ENCODE measurements at regions not wholly inside any gene's neighbourhood (a gene's known extent, or its start where the extent isn't known, plus 50 kb on each side); places are given as distances from the start of the nearest gene placed in this dataset.
"Not testable (repeated sequence)": the region's sequence is repeated elsewhere in the genome, so short reads cannot be mapped to it uniquely, and the experiment has no call there.

DNA sequence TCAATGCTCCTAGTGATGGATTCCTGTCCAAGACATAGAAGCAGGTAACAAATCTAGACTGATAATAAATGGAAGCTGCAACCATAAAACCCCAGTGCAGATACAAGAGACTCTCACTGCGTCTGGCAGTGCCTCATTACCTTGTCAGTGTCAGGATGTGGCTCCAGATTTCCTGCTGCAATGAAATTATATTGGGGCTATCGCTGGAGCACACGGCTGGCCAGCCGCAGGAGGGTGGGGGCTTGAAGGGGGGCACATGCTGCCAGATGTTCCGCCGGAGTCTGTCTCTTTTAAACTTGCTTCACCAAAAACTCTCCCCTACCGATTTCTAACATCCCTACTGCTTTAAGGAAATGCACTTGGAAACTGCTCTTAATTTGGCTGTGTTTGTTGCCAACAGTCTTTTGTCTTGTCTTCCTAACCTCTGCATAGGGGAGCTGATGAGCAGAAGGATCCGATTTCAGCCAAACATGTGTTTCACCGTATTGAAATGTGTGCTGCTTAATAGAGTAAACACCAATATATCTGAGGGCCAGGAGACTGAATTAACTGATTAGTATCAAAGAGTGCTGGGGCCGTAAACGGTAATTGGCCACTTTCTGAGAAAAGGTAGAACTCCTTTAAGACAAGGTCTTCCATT, 102.2 kb upstream of the EXOC2 start:
- DNase-seq (ENCODE audit: low read depth in 2 of 3, low spot score in 2 of 3), result peak in 1 of 3 donors; percentile 22

- DNase-seq (ENCODE audit: low read depth in 2 of 3, low spot score in 2 of 3), result no peak
Observed at GRCh38 chr6:793261-793660, 100.3 kb upstream of the EXOC2 start.

DNA sequence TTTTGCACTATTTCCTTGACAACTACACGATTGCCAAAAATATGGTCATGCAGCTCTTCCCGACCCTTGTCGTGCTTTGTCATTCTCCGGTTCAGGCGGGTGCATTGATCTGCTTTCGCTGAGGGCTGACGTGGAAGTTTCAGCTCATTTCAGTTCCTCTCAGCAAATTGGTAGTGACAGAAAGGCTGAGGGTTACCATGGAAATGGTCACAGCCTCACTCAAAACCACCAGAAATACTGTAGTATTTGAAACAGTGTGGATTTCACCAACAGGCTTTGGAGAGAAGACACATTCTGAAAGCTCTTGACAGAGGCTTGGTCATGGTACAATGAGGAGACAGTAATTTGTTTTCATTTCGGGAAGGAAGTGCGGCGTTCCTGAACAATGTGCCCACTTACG, 99.7 kb upstream of the EXOC2 start:
- DNase-seq (ENCODE audit: low read depth in 2 of 3, low spot score in 2 of 3), result no peak

DNA sequence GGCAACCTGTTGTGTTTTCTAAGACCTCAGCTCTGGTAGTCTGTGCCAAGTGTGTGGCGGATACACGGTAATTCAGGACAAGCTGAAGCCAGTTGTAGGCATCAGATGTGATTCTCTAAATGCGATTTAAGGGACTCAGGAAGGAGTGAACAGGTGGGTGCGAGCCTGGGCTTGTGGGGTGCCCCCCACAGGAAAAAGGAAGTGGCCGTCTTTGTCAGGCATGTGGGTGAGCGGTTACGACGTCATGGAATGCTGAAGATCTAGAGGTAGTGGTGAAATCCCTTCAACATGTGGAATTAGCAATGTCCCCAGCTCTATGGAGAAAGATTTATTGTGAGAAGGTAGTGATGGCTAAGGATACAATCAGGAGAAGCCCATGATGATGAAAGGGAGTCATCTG, 95.1 kb upstream of the EXOC2 start:
- DNase-seq (ENCODE audit: low read depth in 2 of 3, low spot score in 2 of 3), result peak in 1 of 3 donors; percentile 49

DNA sequence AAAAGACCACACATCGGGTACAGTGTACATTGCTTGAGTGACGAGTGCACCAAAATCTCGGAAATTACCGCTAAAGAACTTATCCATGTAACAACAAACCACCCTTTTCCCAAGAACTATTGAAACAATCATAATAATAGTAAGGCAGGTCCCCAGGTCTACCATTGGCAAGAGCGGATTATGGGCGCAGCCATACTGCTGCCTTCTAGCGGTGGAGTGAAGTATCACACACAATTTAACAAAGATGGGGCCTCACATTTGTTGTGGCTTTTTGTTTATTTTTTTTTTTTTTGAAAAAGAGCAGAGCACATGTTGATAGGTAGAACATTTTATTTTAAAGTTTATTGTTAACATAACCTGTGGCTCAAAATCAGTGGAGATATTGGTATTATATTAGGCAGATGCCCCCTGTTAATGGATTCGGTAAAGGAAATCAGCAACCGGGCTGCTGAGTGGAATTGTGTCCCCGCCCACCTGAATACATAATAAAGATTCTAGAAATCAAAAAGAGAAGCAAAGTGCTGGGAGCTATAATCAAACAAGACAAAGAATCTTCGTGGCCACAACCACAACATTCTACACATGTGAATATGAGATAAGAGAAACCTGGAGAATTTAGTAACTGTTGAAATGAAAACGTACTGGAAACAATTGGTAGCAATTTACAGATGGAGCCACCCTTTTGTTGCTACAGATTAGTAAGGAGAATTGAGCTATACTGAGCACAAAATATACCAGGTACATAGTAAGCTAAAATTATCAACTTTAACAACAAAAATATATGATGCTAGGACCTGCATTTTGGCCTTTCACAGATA, 94.2 kb upstream of the EXOC2 start:
- DNase-seq (ENCODE audit: low read depth in 2 of 3, low spot score in 2 of 3), result peak in 1 of 3 donors; percentile 55

- no peak for DNase-seq (ENCODE audit: low read depth in 2 of 3, low spot score in 2 of 3)
Observed at GRCh38 chr6:783966-784735, 91.2 kb upstream of the EXOC2 start.

DNA sequence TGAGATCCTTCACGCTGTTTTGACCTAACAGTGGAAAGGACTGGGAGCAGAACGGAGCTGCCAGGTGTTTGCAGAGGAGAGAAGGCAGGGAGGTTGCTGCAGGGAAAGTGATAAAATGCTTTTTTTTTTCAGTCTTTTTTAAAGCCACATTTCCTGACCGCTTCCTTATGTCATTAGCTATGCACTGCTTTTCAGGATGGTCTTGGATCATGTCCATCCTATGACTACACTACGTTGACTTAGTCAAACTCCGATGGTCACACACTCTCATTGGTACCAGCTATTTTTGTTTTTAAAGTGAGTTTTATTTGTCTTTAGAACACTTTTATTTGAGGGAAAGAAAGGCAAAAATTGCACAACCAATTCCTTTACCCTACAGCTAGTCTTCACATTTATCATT, 89.2 kb upstream of the EXOC2 start:
- no peak for DNase-seq (ENCODE audit: low read depth in 2 of 3, low spot score in 2 of 3)

DNA sequence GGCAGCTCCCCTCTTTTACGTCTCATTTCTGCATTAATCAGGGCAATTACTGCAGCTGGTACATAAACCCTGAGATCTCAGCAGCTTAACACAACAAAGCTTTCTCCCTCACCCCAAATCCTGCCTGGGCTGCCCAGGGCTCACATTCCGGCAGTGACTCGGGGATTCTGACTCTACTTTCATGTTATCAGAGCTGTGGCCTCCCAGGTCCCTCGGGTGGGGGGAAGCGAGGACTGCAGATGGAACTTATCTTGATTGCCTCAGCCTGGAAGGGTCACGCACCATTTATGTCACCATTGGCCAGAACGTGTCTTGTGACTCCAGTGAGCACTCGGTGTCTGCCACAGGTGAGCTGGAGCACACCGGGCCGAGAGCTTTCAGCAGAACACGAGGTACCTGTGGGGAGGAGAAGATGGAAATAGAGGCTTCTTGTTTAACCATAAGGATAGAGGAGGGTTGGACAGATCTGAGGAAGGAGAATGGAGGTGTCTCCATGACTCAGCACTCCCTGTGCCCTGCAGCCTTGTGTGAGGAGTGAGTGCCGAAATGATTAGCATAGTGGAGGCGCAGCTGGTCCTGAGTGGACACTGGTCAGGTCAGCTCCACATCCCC, 88.5 kb upstream of the EXOC2 start:
- DNase-seq (ENCODE audit: low read depth in 2 of 3, low spot score in 2 of 3), result no peak

- no peak for DNase-seq (ENCODE audit: low read depth in 2 of 3, low spot score in 2 of 3)
Observed at GRCh38 chr6:780706-781105, 87.8 kb upstream of the EXOC2 start.

DNA sequence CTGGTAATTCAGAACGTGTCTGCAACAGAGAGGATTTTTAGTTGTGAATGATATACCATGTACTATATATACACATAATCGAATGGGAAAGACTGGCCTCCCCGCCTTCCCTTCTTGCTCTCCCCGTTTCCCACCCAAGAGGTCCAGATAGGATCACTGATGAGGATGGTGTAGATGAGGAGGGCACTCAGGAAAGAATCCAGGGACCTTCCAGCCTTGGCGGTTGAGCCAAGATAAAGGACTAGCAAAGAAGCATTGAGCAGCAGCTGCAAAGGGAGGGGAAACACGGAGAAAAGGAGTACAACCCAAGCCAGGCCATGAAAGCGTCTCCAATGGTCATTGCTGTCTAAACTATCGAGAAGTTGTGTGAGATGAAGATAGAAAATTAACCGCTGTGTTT, 84.0 kb upstream of the EXOC2 start:
- no peak for DNase-seq (ENCODE audit: low read depth in 2 of 3, low spot score in 2 of 3)

GRCh38 chr6:776528-776931, 83.6 kb upstream of the EXOC2 start:
- DNase-seq (ENCODE audit: low read depth in 2 of 3, low spot score in 2 of 3), result no peak

GRCh38 chr6:775863-776262, 82.9 kb upstream of the EXOC2 start:
- no peak for DNase-seq (ENCODE audit: low read depth in 2 of 3, low spot score in 2 of 3)

DNA sequence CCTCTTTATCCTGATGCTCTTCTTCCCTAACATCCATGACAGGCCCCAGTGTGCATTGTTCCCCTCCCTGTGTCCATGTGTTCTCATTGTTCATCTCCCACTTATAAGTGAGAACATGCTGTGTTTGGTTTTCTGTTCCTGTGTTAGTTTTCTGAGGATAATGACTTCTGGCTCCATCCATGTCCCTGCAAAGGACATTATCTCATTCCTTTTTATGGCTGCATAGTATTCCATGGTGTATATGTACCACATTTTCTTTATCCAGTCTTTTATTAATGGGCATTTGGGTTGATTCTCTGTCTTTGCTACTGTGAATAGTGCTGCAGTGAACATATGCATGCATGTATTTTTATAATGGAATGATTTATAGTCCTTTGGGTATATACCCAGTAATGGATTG, 78.7 kb upstream of the EXOC2 start:
- not testable (repeated sequence) for DNase-seq (ENCODE audit: low read depth in 2 of 3, low spot score in 2 of 3)

DNA sequence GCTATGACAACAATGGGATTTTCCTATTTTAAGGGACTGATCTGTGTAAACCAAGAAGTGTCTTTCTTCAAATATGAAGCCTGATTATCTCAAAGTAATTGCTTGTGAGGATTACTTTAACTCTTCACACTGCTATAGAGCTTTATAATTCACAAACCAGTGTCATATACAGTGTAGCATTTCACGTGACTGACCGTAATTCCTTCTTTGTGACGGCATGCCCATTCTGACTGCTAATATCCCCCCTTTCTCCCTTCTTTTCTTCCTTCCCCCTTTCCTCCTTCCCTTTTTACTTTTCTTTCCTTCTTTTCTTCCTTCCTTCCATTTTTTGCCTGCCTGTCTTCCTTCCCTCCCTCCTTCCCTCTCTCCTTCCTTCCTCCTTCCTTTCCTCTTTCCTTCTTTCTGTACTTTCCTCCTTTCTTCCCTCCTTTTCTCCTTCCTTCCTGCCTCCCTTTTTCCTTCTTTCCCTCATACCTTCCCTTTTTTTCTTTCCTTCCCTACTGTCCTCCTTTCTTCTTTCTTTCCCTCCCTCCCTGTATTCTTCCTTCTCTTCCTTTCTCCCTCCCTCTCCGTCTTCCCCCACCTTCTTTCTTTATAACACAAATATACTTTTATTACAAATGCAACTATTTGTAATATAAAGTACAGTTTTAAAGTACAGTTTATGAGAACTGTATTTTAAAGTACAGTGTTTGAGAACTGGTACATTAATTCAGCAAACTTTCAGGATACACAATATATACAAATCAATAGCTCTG, 75.0 kb upstream of the EXOC2 start:
- DNase-seq (ENCODE audit: low read depth in 2 of 3, low spot score in 2 of 3), result no peak

GRCh38 chr6:766625-767024, 73.7 kb upstream of the EXOC2 start:
- DNase-seq (ENCODE audit: low read depth in 2 of 3, low spot score in 2 of 3), result no peak

DNA sequence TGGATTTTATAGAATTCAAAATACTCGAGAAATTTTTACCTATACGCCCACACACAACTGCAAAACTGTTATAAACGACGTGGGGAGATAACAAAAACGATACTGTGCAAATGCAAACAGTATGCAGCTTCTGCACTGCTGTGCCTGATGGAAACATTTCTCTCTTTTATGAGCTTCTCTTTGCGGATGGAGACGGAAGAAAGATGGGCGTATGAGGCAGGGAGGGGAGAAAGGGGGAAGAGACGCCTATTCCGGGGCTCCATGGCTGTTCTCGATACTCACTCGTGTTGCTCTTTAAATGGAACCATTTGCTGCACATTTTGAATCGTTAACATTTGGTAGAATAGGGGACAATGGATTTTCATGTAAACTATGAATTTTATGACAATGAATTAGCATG, 69.1 kb upstream of the EXOC2 start:
- no peak for DNase-seq (ENCODE audit: low read depth in 2 of 3, low spot score in 2 of 3)

- no peak for DNase-seq (ENCODE audit: low read depth in 2 of 3, low spot score in 2 of 3)
Observed at GRCh38 chr6:760982-761955, 68.3 kb upstream of the EXOC2 start.

DNA sequence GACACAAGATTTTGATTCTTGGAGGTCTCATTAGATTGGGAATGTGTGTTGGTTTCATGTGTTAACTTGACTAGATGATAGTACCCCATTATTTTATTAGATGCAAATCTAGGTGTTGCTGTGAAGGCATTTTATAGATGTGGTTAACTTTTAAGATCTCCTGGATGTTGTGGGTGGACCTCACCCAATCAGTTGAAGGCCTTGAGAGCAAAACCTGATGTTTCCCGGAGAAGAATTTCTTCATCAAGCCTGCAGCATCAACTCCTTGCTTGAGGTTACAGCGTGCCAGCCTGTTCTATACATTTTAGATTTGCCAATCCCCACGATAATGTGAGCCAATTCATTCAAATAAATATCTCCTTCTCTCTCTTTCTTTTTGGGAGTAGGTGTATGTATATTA, 66.8 kb upstream of the EXOC2 start:
- no peak for DNase-seq (ENCODE audit: low read depth in 2 of 3, low spot score in 2 of 3)

DNA sequence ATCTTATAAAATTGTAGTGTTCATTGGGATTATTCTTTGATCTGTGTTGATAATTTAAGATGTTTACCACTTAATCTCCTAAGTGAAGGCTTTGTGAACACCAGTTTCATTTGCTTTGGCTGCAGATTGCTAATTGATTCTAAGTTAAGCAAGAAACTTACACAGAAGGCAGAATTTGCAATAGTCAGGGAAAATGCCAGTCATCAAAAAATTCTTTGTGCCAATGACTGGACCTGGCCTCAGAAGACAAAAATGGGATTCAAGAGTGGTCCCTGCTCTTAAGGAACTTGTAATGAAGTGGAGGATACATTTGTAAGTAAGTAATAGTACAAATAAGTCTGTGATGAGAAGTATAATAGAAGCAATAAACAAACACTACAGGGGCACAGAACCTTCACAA, 63.3 kb upstream of the EXOC2 start:
- DNase-seq (ENCODE audit: low read depth in 2 of 3, low spot score in 2 of 3), result no peak

Measured in hematopoietic multipotent progenitor cell (in vitro differentiated cells).